H9 (cell line): ENCODE measurements at regions not wholly inside any gene's neighbourhood (a gene's known extent, or its start where the extent isn't known, plus 50 kb on each side); places are given as distances from the start of the nearest gene placed in this dataset.

Source experiments
- DNase-seq: peaks from one replicate; pipeline ENCODE4 v3.0.0-alpha.2; 2017
- H2AFZ ChIP-seq: one replicate; pipeline ENCODE4 v1.6.1; 2013; ENCODE audit warnings: mild to moderate bottlenecking, low read length, control low read depth, moderate library complexity
- H2AK5ac ChIP-seq: 2 replicates; pipeline ENCODE4 v1.6.1; 2013; ENCODE audit warnings: low read length, control low read depth, mixed read lengths; ENCODE audit not compliant: insufficient read length
- H2BK120ac ChIP-seq: one replicate; pipeline ENCODE4 v1.6.1; 2013; ENCODE audit warnings: low read depth, mild to moderate bottlenecking, low read length, control low read depth, inconsistent platforms; ENCODE audit not compliant: poor library complexity, severe bottlenecking
- H2BK12ac ChIP-seq: 2 replicates; pipeline ENCODE4 v1.6.1; 2013; ENCODE audit warnings: low read length, control low read depth, mixed read lengths, low read depth; ENCODE audit not compliant: insufficient read length
- H2BK15ac ChIP-seq: 2 replicates; pipeline ENCODE4 v1.6.1; 2013; ENCODE audit warnings: low read depth, low read length, control low read depth
- H2BK20ac ChIP-seq: one replicate; pipeline ENCODE4 v1.6.1; 2013; ENCODE audit warnings: low read depth, mild to moderate bottlenecking, low read length, control low read depth, inconsistent platforms; ENCODE audit not compliant: poor library complexity, severe bottlenecking
- H2BK5ac ChIP-seq: 2 replicates; pipeline ENCODE4 v1.6.1; 2013; ENCODE audit warnings: low read length, control low read depth, mixed read lengths; ENCODE audit not compliant: insufficient read length
- H3K14ac ChIP-seq: 2 replicates; pipeline ENCODE4 v1.6.1; 2013; ENCODE audit warnings: low read length, control low read depth; ENCODE audit not compliant: insufficient read depth
- H3K18ac ChIP-seq: 2 replicates; pipeline ENCODE4 v1.6.1; 2013; ENCODE audit warnings: low read depth, mild to moderate bottlenecking, mixed read lengths, low read length, control low read depth; ENCODE audit not compliant: insufficient read length
- H3K23ac ChIP-seq: 2 replicates; pipeline ENCODE4 v1.6.1; 2013; ENCODE audit warnings: low read length, control low read depth, mixed read lengths, low read depth; ENCODE audit not compliant: insufficient read length
- H3K23me2 ChIP-seq: 2 replicates; pipeline ENCODE4 v1.6.1; 2013; ENCODE audit warnings: low read depth, mild to moderate bottlenecking, mixed read lengths, low read length, control low read depth; ENCODE audit not compliant: insufficient read length, poor library complexity, severe bottlenecking
- H3K27ac ChIP-seq: 2 replicates; pipeline ENCODE4 v1.5.1; 2013; ENCODE audit warnings: low read length, control low read depth, mixed read lengths, low read depth; ENCODE audit not compliant: insufficient read length
- H3K27me3 ChIP-seq: 2 replicates; pipeline ENCODE4 v1.6.1; 2013; ENCODE audit warnings: low read length, control low read depth, inconsistent platforms; ENCODE audit not compliant: insufficient read depth
- H3K4ac ChIP-seq: 2 replicates; pipeline ENCODE4 v1.6.1; 2013; ENCODE audit warnings: low read depth, mild to moderate bottlenecking, control low read depth, inconsistent platforms, low read length, moderate library complexity
- H3K4me1 ChIP-seq: 2 replicates; pipeline ENCODE4 v1.6.1; 2013; ENCODE audit warnings: low read length, control low read depth, inconsistent platforms; ENCODE audit not compliant: insufficient read depth
- H3K4me2 ChIP-seq: 2 replicates; pipeline ENCODE4 v1.6.1; 2013; ENCODE audit warnings: low read length, control low read depth, mixed read lengths; ENCODE audit not compliant: insufficient read length, insufficient read depth
- H3K56ac ChIP-seq: 2 replicates; pipeline ENCODE4 v1.6.1; 2013; ENCODE audit warnings: low read depth, mild to moderate bottlenecking, mixed read lengths, low read length, control low read depth; ENCODE audit not compliant: insufficient read length
- H3K79me1 ChIP-seq: 2 replicates; pipeline ENCODE4 v1.6.1; 2013; ENCODE audit warnings: low read depth, mild to moderate bottlenecking, moderate library complexity, low read length, control low read depth, inconsistent platforms; ENCODE audit not compliant: insufficient read depth, poor library complexity, severe bottlenecking
- H3K79me2 ChIP-seq: 2 replicates; pipeline ENCODE4 v1.6.1; 2013; ENCODE audit warnings: low read length, control low read depth, inconsistent platforms; ENCODE audit not compliant: insufficient read depth
- H3K9ac ChIP-seq: 2 replicates; pipeline ENCODE4 v1.6.1; 2013; ENCODE audit warnings: low read length, control low read depth, mixed read lengths; ENCODE audit not compliant: insufficient read length; ENCODE audit errors: extremely low read depth
- H3K9me3 ChIP-seq: one replicate; pipeline ENCODE4 v1.6.1; 2013; ENCODE audit warnings: low read depth, low read length, inconsistent platforms; ENCODE audit not compliant: control insufficient read depth
- H3T11ph ChIP-seq: one replicate; pipeline ENCODE4 v1.6.1; 2013; ENCODE audit warnings: mild to moderate bottlenecking, low read length, control low read depth, inconsistent platforms
- H4K20me1 ChIP-seq: one replicate; pipeline ENCODE4 v1.6.1; 2013; ENCODE audit not compliant: control insufficient read depth, insufficient read length, insufficient read depth
- H4K5ac ChIP-seq: 2 replicates; pipeline ENCODE4 v1.6.1; 2013; ENCODE audit warnings: low read depth, mild to moderate bottlenecking, mixed read lengths, low read length, control low read depth; ENCODE audit not compliant: insufficient read length
- H4K8ac ChIP-seq: replicated peaks from 2 replicates; pipeline ENCODE4 v1.6.1; 2013; ENCODE audit warnings: low read length, control low read depth, mixed read lengths, low read depth; ENCODE audit not compliant: insufficient read length
- H4K91ac ChIP-seq: 2 replicates; pipeline ENCODE4 v1.6.1; 2013; ENCODE audit warnings: low read depth, mild to moderate bottlenecking, moderate library complexity, mixed read lengths, low read length, control low read depth; ENCODE audit not compliant: insufficient read length
- H3K27ac Mint-ChIP-seq, 3 experiments: 2 replicates in 2 of 3; 3 replicates in 1 of 3; pipeline ENCODE4 v1.8.0; 2020 to 2021; ENCODE audit warnings: mixed read lengths in 3 of 3, mild to moderate bottlenecking in 1 of 3, moderate library complexity in 1 of 3
- H3K27me3 Mint-ChIP-seq: 2 replicates; pipeline ENCODE4 v1.8.0; 2021; ENCODE audit warnings: low read depth, mild to moderate bottlenecking, moderate library complexity, mixed read lengths
- H3K36me3 Mint-ChIP-seq, 3 experiments: 2 replicates in 2 of 3; 3 replicates in 1 of 3; pipeline ENCODE4 v1.8.0; 2020 to 2021; ENCODE audit warnings: low read depth in 3 of 3, mixed read lengths in 3 of 3; ENCODE audit not compliant: insufficient read depth in 1 of 3
- H3K4me1 Mint-ChIP-seq, 2 experiments: 2 replicates each; pipeline ENCODE4 v1.8.0; 2020; ENCODE audit warnings: mixed read lengths in 2 of 2
- H3K4me3 Mint-ChIP-seq, 2 experiments: 2 replicates in 1 of 2; 3 replicates in 1 of 2; pipeline ENCODE4 v1.8.0; 2020 to 2021; ENCODE audit warnings: mild to moderate bottlenecking in 2 of 2, mixed read lengths in 2 of 2, moderate library complexity in 1 of 2
- H3K9me3 Mint-ChIP-seq, 2 experiments: 2 replicates in 1 of 2; 3 replicates in 1 of 2; pipeline ENCODE4 v1.8.0; 2020; ENCODE audit warnings: mild to moderate bottlenecking in 2 of 2, mixed read lengths in 2 of 2, moderate library complexity in 1 of 2
- WGBS: extraction: QIAGEN DNeasy Blood & Tissue Kit; methylation state at CpG from one replicate; pipeline ENCODE4 v1.1.7; 2013; ENCODE audit warnings: missing lambda C conversion rate, low lambda C conversion rate, mixed read lengths; ENCODE audit not compliant: insufficient read length; ENCODE audit errors: extremely low coverage; 5-methylcytosine and 5-hydroxymethylcytosine counted together
- TF ChIP-seq, protein P1 (sequence below): fragments of 200-600 bp; sonication (generic); conservative IDR thresholded peaks from 3 replicates; pipeline ENCODE4 v1.8.0; 2021; ENCODE audit warnings: antibody characterized with exemption, mild to moderate bottlenecking

DNA sequence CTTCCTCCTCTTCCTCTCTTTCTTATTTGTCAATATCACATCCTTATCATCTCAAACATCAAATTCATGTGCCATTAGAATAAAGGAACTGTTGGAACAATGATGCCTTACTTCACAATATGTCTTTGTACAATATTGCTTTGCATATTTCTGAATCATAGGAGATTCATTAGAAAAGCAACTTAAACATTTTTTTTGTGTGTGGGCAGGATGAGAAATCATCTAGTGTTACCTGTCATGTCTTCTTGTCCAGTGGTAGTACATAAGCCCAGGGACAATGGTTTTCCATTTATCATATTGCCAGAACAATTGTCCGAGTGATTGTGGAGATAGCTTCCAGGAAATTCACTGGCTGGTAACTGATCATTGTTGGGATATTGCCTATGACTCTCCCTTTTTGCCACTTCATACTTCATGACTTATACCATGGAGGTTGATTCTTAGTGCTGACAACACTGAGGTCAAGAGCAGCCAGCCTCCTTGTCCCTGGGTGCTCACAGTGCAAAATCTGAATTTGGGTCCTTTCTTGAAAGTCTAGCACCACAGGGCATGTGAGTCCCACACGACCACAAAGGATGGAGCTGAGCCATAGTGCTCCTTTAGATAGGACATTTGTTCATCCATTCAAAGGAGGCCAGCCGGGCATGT is 215.0 kb downstream of the MDFIC start:
- no peaks in the 10 kb centered on the region for H3K9me3 Mint-ChIP-seq
- Histone ChIP-seq H3K14ac (no peak overlapping the region), H2BK15ac (no peak overlapping the region), H2BK12ac (no peak overlapping the region), H2BK20ac (no peak overlapping the region), H4K5ac (no peak overlapping the region), H3K4me1 (peaks cover 1% of the 10 kb centered on the region; the same call in 1 of the 2 replicates), H2BK120ac (no peak overlapping the region), H3K9me3 (no peaks in the 10 kb centered on the region), H4K8ac (no peak overlapping the region), H3K27me3 (no peaks in the 10 kb centered on the region), H3T11ph (no peak overlapping the region), H3K27ac (no peak overlapping the region), H2BK5ac (no peak overlapping the region), H3K23me2 (no peaks in the 10 kb centered on the region), H3K79me2 (no peaks in the 10 kb centered on the region), H2AFZ (no peak overlapping the region), H2AK5ac (no peak overlapping the region), H3K56ac (no peak overlapping the region), H3K23ac (no peak overlapping the region), H3K4me2 (no peak overlapping the region), H3K79me1 (no peaks in the 10 kb centered on the region), H3K18ac (no peak overlapping the region), H4K91ac (no peak overlapping the region), H3K4ac (no peak overlapping the region), H3K9ac (no peak overlapping the region), H4K20me1 (no peaks in the 10 kb centered on the region)
- no peaks in the 10 kb centered on the region; the same call in 1 of the 2 replicates for H3K27me3 Mint-ChIP-seq
- DNase-seq = no peak
- TF ChIP-seq, protein P1, sequence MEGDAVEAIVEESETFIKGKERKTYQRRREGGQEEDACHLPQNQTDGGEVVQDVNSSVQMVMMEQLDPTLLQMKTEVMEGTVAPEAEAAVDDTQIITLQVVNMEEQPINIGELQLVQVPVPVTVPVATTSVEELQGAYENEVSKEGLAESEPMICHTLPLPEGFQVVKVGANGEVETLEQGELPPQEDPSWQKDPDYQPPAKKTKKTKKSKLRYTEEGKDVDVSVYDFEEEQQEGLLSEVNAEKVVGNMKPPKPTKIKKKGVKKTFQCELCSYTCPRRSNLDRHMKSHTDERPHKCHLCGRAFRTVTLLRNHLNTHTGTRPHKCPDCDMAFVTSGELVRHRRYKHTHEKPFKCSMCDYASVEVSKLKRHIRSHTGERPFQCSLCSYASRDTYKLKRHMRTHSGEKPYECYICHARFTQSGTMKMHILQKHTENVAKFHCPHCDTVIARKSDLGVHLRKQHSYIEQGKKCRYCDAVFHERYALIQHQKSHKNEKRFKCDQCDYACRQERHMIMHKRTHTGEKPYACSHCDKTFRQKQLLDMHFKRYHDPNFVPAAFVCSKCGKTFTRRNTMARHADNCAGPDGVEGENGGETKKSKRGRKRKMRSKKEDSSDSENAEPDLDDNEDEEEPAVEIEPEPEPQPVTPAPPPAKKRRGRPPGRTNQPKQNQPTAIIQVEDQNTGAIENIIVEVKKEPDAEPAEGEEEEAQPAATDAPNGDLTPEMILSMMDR = no peak
- no peak overlapping the region for H3K4me3 Mint-ChIP-seq
- H3K4me1 Mint-ChIP-seq = peaks cover 13 to 16% of the 10 kb centered on the region in 2 experiments
- no CpG with 5 or more reads among the region's 3 CpGs for WGBS
- no peak overlapping the region for H3K27ac Mint-ChIP-seq
- no peaks in the 10 kb centered on the region for H3K36me3 Mint-ChIP-seq
